HG02943 (cell line): ENCODE measurements at regions not wholly inside any gene's neighbourhood (a gene's known extent, or its start where the extent isn't known, plus 50 kb on each side); places are given as distances from the start of the nearest gene placed in this dataset.

Source experiments
- ATAC-seq: cut with Tn5 transposase; IDR thresholded peaks from one replicate; pipeline ENCODE4 v1.9.1; 2021; ENCODE audit warnings: mild to moderate bottlenecking, low read depth, moderate library complexity; ENCODE audit not compliant: unreplicated experiment

- ATAC-seq: no peak
Observed at GRCh38 chr5:7955476-7955875, 86.5 kb downstream of the MTRR start.

GRCh38 chr5:7957329-7957728, 88.4 kb downstream of the MTRR start:
- ATAC-seq: no peak

- no peak for ATAC-seq
Observed at GRCh38 chr5:7960142-7960541, 91.2 kb downstream of the MTRR start.

GRCh38 chr5:7961540-7961939, 92.6 kb downstream of the MTRR start:
- no peak for ATAC-seq

GRCh38 chr5:7970816-7971215, 101.9 kb downstream of the MTRR start:
- ATAC-seq: no peak

- no peak for ATAC-seq
Observed at GRCh38 chr5:7976411-7977190, 107.7 kb downstream of the MTRR start.

- no peak for ATAC-seq
Observed at GRCh38 chr5:7978114-7978513, 109.2 kb downstream of the MTRR start.

GRCh38 chr5:7978991-7979390, 110.0 kb downstream of the MTRR start:
- ATAC-seq: no peak

GRCh38 chr5:7980881-7981280, 111.9 kb downstream of the MTRR start:
- ATAC-seq: no peak

GRCh38 chr5:7983433-7983832, 114.5 kb downstream of the MTRR start:
- no peak for ATAC-seq

- ATAC-seq: no peak
Observed at GRCh38 chr5:7991125-7991821, 122.3 kb downstream of the MTRR start.

GRCh38 chr5:7995688-7996294, 126.8 kb downstream of the MTRR start:
- no peak for ATAC-seq

GRCh38 chr5:8005416-8005815, 136.5 kb downstream of the MTRR start:
- ATAC-seq: no peak

- ATAC-seq: no peak
Observed at GRCh38 chr5:8012131-8012977, 143.4 kb downstream of the MTRR start.

- no peak for ATAC-seq
Observed at GRCh38 chr5:8013948-8014710, 145.2 kb downstream of the MTRR start.

- ATAC-seq: no peak
Observed at GRCh38 chr5:8019719-8020218, 150.8 kb downstream of the MTRR start.

- ATAC-seq: no peak
Observed at GRCh38 chr5:8020861-8021514, 152.0 kb downstream of the MTRR start.

- no peak for ATAC-seq
Observed at GRCh38 chr5:8028243-8028642, 159.3 kb downstream of the MTRR start.

- no peak for ATAC-seq
Observed at GRCh38 chr5:8033261-8033660, 164.3 kb downstream of the MTRR start.
